ENCODE measurements at regions not wholly inside any gene's neighbourhood (a gene's known extent, or its start where the extent isn't known, plus 50 kb on each side); places are given as distances from the start of the nearest gene placed in this dataset.

DNA sequence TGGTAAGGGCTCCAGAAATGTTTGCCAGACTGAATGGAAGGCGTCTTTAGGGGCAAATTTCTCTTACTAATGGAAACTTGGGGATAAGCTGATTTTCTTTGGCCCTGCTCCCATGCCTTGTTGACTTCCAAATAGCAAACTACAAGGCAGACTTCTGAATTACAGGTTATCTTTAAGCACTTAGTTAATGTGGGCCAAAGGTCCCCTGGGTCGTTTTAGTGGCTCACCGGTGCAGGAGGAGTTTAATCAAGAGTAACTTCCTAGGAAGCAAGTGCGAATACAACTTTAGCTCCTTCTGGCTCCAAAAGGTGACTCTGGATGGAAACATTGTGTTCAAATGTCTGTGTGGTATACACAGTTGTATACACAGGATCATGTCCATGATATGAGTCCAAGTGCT is 323.6 kb downstream of the SLITRK2 start:
- DNase-seq (ENCODE audit: low spot score), result no peak
- ATAC-seq, result no peak

DNA sequence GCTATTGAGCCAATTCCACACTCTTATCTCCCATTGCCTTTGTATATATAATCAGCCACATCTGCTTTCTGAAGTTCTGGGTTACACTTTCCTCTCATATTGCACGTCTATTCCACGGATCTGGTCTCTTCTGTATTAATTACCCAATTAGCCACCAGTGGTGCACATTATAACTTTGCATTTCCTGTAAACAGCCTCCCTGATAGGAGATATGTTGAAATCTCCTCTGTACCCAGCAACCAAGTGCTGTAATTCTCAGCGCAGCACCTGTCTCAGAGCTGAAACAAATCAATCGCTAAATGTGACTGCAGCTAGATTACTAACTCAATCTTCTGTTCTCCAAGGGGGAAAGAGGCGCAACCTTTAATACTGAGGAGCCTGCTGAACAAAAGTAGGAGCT is 326.4 kb downstream of the SLITRK2 start:
- DNase-seq (ENCODE audit: low spot score) (no peak), ATAC-seq (peak; percentile 31)

DNA sequence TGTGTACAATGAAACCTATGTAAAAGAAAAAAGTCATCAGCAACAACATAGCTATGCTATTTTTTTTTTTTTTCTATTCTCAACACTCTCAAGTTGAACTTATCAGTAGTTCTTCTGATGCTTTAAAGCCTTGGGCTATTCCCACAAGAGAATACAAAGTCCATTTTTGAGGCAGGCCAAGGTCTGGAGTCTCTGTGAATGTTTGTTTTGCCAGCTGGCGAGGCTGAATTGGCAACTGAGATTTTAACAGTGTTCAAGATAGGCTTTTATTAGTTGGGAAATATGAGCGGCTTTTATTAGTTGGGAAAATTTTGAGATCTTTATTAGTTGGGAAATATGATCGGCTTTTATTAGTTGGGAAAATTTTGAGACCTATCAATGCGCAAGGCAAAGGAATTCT is 336.6 kb downstream of the SLITRK2 start:
- DNase-seq (ENCODE audit: low spot score) (peak; percentile 53), ATAC-seq (peak; percentile 85)

DNA sequence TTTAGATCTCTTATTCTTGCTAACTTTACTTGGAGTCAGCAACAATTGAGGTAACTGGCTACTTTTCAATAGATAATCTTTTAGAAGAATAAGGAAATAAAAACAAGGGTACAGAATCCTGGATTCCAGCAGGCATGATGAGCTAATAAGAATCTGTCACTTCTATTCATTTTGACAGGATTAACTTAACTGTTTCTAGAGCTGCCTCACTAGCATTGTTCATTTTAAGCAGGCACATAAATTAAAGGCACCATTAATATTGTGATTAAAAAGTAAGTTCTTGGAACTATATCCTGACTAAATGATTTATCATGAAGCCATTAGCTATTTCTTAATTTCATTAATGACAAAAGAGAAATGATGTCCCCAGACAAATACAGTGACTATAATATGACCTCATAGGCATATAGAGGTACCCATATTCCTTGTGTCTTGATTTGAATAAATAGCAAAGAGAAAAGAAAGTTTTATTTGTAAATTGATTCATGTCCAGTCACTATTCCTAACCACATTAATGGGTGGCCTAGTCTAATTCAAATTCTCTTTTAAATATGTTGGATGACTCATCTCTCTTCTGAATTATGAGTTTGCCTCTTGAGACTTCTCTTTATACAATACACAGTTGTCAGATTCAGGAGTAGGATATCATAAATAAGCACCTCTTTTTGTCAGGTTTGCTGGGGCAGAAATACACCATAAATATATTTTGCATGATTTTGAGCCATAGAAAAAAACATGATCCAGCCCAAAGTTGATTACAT is 343.0 kb downstream of the SLITRK2 start:
- no peak for DNase-seq (ENCODE audit: low spot score)
- ATAC-seq, result no peak

DNA sequence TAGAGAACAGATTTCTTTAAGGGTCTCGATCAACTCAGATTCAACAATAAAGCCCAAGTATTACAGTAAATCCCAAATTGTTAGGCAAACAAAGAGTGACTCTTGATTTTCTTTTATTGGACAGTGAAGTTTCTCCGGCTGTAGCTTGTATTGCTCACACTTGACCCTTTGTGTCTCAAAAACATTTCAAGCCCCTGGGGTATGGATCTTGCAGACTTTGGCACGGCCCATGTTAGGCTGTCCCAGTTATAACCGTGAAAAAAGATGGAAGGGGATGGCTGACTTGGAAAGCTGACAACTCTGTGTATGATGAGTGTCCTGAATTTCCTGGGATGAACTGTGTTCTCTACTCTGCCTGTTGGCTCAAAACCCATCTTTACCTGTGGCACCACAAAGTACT is 356.1 kb downstream of the SLITRK2 start:
- no peak for ATAC-seq

DNA sequence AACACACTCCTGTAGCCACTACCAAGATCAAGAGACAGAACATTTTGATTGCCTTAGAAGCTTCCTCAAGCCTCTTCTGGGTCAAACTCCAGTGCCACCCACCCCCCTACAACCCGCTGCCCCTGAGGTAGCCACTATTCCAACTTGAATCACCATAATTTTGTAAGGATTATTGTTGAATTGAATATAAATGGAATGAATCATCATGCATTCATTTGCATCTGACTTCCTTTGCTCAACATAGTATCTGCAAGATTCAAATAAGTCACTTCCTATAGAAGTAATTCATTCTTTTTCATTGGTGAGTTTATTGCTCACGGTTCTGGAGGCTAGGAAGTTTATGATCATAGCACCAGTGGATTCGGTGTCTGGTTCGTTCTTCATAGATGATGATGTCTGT is 364.2 kb downstream of the SLITRK2 start:
- no peak for ATAC-seq
- DNase-seq (ENCODE audit: low spot score), result no peak

More for the DNA sequence above, 356.1 kb downstream of the SLITRK2 start:
- no peak for DNase-seq (ENCODE audit: low spot score)

DNA sequence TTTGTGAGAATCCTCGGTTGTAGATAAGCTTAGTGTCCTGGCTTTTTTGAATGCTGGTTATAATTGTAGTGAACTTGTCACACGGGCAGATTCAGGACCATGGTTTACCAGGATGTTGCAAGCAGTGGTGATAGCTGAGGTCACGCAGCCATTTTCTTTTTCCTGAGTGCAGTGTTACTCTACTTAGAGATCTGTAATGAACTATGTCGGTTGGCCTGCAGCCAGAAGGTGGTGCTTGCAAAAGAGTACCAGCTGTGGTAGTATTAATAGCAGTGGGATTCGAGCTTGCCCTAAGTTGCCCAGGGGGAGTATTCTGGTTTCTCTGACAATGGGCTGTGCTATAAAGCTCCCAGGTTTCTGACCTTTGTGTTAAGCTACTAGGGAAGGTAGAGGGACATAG is 368.9 kb downstream of the SLITRK2 start:
- DNase-seq (ENCODE audit: low spot score) (no peak), ATAC-seq (no peak)

DNA sequence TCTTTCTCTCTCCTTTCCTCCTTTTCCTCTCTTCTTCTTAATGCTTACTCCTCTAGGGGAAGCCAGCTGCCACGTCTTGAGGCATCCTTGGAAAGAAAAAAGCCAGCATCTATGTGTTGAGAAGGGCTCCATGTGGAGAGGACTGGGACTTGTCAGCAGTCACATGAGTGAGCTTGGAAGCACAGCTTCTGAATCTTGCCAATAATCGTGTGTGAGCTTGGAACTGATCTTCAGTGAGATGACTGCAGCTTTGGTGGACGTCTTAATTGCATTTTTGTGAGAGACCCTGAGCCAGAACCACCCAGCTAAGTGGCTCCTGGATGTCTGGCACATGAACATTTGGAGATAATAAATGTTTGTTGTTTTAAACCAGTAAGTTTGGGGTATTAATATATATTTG is 371.7 kb downstream of the SLITRK2 start:
- DNase-seq (ENCODE audit: low spot score) (no peak), ATAC-seq (no peak)

DNA sequence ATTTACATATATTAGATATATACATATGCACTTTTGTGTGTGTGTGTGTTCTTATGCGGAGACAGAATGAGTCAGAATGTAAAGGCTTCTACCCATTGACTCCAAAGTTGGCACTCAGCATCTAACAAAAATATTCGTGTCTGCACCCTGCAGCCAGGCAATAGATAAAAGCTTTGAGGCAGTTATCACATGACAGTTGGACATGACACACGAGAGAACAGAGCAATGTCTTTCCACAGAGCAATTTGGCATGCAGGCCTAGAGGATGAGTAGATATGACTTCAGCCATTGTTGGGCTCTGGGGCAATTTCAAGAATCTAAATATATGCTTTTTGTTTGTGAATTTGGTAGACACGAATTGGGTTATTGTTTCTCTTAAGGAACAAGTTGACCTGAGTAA is 391.2 kb downstream of the SLITRK2 start:
- ATAC-seq, result no peak
- DNase-seq (ENCODE audit: low spot score), result no peak

DNA sequence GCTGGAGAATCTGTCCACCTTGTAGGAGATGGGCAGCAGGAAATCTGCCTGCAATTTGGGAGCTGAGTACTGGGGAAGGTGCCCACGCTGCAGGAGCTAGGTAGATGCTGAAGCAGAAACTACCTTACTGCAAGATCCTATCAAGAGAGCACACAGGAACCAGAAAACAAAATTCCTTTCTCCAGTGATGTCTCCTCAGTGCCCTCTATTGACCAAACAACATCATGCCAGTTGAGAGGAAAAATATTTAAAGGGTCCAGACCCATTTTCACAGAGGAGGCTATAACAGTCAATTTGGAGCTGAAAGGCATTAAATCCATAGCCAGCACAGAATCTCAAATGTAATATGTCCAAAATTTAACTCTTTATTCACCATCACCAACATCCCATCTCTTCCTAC is 406.8 kb downstream of the SLITRK2 start:
- DNase-seq (ENCODE audit: low spot score) (no peak), ATAC-seq (peak; percentile 22)

DNA sequence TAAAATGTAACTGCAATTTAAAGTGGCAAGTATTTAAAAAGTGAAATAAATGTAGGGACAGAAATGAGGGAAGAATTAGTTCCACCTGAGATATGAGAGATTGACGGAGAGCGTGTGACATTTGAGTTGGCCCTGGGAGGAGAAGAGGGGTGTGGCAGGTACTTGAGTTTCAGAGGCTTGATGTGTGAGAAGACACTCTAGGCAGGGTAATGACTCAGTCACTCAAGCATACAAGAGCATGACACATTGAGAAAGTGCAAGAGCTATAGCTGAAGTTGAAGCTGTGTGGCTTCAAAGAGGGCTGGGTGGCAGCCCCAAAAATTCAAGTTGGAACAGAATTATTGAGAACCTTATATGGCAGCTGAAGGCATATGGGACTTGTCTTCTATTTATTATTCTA is 420.5 kb downstream of the SLITRK2 start:
- DNase-seq (ENCODE audit: low spot score) (no peak), ATAC-seq (no peak)

DNA sequence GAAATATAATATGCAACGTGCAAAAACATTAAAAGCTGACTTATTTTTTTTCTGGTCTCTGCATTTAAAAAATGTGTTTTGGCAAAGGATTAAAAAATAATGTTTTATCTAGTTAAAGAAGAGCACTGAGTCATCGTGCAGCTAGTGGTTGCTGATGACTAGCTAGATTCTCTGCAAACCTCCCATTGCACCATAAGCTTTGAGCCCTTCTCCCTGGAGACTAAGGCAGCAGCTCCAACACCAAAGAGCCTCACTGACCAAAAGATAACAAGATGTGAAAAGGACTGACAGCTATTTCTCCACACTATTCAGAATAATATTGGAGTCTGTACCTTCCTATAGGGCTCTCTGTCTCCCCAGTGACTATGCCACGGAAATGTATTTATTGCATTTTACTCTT is 424.3 kb downstream of the SLITRK2 start:
- no peak for ATAC-seq
- DNase-seq (ENCODE audit: low spot score), result no peak

DNA sequence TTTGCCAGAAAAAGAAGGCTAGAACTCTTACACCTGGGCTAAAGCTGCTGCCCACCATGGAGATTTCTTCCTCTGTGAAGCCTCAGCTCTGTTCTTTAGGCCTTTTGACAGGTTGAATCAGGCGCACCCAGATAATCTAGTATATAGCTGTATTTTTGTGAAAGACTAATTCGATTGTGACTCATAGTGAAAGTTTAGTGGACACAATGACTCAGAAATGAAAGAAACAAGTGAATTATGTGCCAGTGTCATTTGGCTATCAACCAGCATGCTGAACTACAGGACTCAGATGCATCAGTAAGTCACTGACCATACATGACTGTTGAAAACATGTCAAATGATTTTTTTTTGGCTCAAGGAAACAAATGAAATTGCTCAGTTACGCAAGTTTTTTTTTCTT is 425.4 kb downstream of the SLITRK2 start:
- DNase-seq (ENCODE audit: low spot score) (no peak), ATAC-seq (peak; percentile 64)

DNA sequence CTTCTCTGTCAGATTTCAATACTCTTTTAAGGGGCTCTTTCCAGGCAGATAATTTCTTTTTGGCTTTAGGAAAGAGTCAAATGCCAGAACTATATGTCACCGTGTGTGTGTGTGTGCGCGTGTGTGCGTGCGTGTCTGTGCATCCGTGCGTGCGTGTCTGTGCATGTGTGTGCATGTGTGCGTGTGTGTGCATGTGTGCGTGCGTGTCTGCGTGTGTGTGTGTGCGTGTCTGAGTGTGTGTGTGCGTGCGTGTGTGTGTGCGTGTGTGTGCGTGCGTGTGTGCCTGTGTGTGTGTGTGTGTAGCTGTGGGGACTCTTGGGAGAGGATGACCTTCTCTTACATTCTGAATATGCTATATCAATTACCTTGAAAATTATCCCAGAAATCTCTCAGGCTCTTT is 441.6 kb downstream of the SLITRK2 start:
- no peak for ATAC-seq
- no peak for DNase-seq (ENCODE audit: low spot score)

DNA sequence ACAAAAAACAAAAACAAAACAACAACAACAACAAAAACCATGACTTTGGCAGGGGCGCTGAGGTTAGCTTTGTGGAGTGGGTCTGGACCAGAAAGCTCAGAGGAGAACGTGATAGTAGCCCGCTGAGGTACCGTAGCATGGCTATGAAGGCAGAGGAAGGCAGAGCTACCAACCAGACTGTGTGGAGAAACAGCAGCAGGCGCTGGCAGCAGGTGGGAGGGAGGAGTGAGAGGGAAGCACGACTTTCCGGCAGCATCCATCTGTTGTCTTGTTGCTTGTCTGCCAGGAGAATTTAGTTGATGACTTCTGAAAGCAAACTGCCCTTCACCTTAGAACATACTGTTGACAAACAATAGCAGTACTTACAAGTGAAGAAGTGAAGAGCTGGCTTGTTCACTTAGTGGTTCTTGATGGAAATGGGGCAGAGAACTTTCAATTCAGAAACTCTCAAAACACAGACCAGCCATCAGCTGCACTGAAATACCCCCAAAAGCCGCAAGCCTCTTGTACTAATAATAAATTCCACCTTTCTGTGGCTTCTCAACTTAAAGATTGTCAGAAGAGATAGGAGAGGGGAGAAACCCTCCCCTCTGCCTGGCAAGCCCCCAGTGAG is 447.2 kb downstream of the SLITRK2 start:
- DNase-seq (ENCODE audit: low spot score), result no peak
- no peak for ATAC-seq

DNA sequence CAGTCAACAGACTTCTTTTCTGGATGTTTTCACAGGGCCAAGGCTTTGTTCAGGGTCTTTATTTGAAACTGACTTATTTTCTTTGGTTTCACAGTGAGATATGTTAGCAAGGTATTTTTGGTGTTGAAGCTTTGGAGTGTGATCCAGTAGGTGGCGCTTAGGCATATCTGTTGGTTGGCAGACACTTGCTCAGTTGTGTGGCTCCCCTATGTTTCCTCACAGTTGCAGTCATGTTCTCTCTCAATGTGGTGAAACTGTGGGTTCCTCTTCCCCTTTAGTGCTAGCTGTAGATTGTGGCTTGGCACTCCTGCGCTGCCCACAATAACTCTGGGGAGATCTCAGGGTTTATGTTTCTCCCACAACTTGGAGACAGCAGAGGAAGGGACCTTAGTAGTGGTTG is 460.8 kb downstream of the SLITRK2 start:
- ATAC-seq (peak; percentile 84), DNase-seq (ENCODE audit: low spot score) (no peak)
